Tibial nerve (tissue), 4 donors: ENCODE measurements at regions not wholly inside any gene's neighbourhood (a gene's known extent, or its start where the extent isn't known, plus 50 kb on each side); places are given as distances from the start of the nearest gene placed in this dataset.

Experiments
- DNase-seq, 2 donors: peaks; one replicate each; pipeline ENCODE4 v3.0.0-alpha.2; 2019; ENCODE audit warnings: low spot score in 2 of 2
- H3K27ac ChIP-seq, 4 donors: fragments of 200-600 bp; sonication (generic) in 3 of 4; one replicate each; pipeline ENCODE4 v1.5.1; 2017 to 2019; ENCODE audit warnings: mild to moderate bottlenecking in 1 of 4
- H3K27me3 ChIP-seq, 2 donors: fragments of 200-600 bp; sonication (generic) in 1 of 2; one replicate each; pipeline versions ENCODE4 v1.5.1 to v1.6.0; 2017 to 2019
- H3K36me3 ChIP-seq, 3 donors: fragments of 200-600 bp; sonication (generic); one replicate each; pipeline ENCODE4 v1.5.1; 2018 to 2019
- H3K4me1 ChIP-seq, 4 donors: fragments of 200-600 bp; sonication (generic) in 3 of 4; one replicate each; pipeline ENCODE4 v1.5.1; 2017 to 2019
- H3K4me3 ChIP-seq, 4 donors: fragments of 200-600 bp; sonication (generic) in 3 of 4; one replicate each; pipeline ENCODE4 v1.5.1; 2017 to 2019; ENCODE audit warnings: mild to moderate bottlenecking in 1 of 4, moderate library complexity in 1 of 4
- H3K9me3 ChIP-seq, 4 donors: fragments of 200-600 bp; sonication (generic) in 3 of 4; one replicate each; pipeline ENCODE4 v1.5.1; 2017 to 2019
- CTCF ChIP-seq, 5 experiments: fragments of 200-600 bp in 3 of 5; fragments of 450-650 bp in 2 of 5; sonication (generic) in 3 of 5; IDR thresholded peaks; one replicate each; pipeline ENCODE4 v1.5.1; 2016 to 2019; ENCODE audit warnings: antibody characterized with exemption in 5 of 5, mild to moderate bottlenecking in 3 of 5, moderate library complexity in 2 of 5
- EP300 ChIP-seq, 2 donors: sonication (generic); formaldehyde crosslinking; IDR thresholded peaks; one replicate each; pipeline ENCODE4 v1.6.1; 2017; ENCODE audit warnings: antibody characterized with exemption in 2 of 2, mild to moderate bottlenecking in 1 of 2
- POLR2A ChIP-seq, 2 donors: fragments of 450-650 bp; IDR thresholded peaks; one replicate each; pipeline ENCODE4 v1.6.1; 2017; ENCODE audit warnings: antibody characterized with exemption in 2 of 2, mild to moderate bottlenecking in 2 of 2, moderate library complexity in 2 of 2
- WGBS, 2 donors: methylation state at CpG; one replicate each; pipeline ENCODE4 v1.1.5; 2018; 5-methylcytosine and 5-hydroxymethylcytosine counted together

- TF ChIP-seq POLR2A (IDR thresholded peaks at IDR 0.05) (no peak), CTCF (IDR thresholded peaks at IDR 0.05) (no peak), EP300 (IDR thresholded peaks at IDR 0.05) (no peak)
- DNase-seq, result no peak
- WGBS, 2 donors, result 61 to 72% methylated on average over 1 of the region's 1 CpG
- H3K36me3 ChIP-seq, result no peaks in the 10 kb centered on the region
- no peak overlapping the region for H3K27ac ChIP-seq
- H3K4me1 ChIP-seq, result peaks cover 0 to 25% (median 8%) of the 10 kb centered on the region in 4 donors
- no peaks in the 10 kb centered on the region for H3K9me3 ChIP-seq
- H3K4me3 ChIP-seq, result no peak overlapping the region
- H3K27me3 ChIP-seq, result no peaks in the 10 kb centered on the region
These were observed 426.5 kb downstream of the NR2F1-AS1 start for GRCh38 chr5:93154535-93154934.

GRCh38 chr5:93153461-93153860, 427.6 kb downstream of the NR2F1-AS1 start:
- WGBS, 2 donors, result 41 to 54% methylated on average over 3 of the region's 3 CpGs

GRCh38 chr5:93151896-93152295, 429.1 kb downstream of the NR2F1-AS1 start:
- Histone ChIP-seq H3K4me3 (peak overlapping the region in 3 of 4 donors; percentile 0 to 30 (median 1)), H3K9me3 (no peaks in the 10 kb centered on the region), H3K4me1 (peaks cover 0 to 25% (median 8%) of the 10 kb centered on the region in 4 donors), H3K27ac (peak overlapping the region in 3 of 4 donors; percentile 5 to 61 (median 26)), H3K27me3 (no peaks in the 10 kb centered on the region), H3K36me3 (no peaks in the 10 kb centered on the region)
- DNase-seq, result no peak
- 41 to 56% methylated on average over 5 of the region's 5 CpGs for WGBS, 2 donors
- TF ChIP-seq CTCF (IDR thresholded peaks at IDR 0.05) (no peak), POLR2A (IDR thresholded peaks at IDR 0.05) (no peak), EP300 (IDR thresholded peaks at IDR 0.05) (no peak)

More at GRCh38 chr5:93153461-93153860, 427.6 kb downstream of the NR2F1-AS1 start:
- Histone ChIP-seq H3K4me1 (peaks cover 0 to 25% (median 8%) of the 10 kb centered on the region in 4 donors), H3K27ac (peak overlapping the region in 1 of 4 donors; percentile 33), H3K9me3 (no peaks in the 10 kb centered on the region), H3K36me3 (no peaks in the 10 kb centered on the region), H3K27me3 (no peaks in the 10 kb centered on the region), H3K4me3 (no peak overlapping the region)
- TF ChIP-seq POLR2A (IDR thresholded peaks at IDR 0.05) (no peak), CTCF (IDR thresholded peaks at IDR 0.05) (no peak), EP300 (IDR thresholded peaks at IDR 0.05) (no peak)
- no peak for DNase-seq

- no peaks in the 10 kb centered on the region for H3K9me3 ChIP-seq
- TF ChIP-seq EP300 (IDR thresholded peaks at IDR 0.05), result no peak
- no peak for TF ChIP-seq CTCF (IDR thresholded peaks at IDR 0.05)
- TF ChIP-seq POLR2A (IDR thresholded peaks at IDR 0.05), result no peak
- peak overlapping the region in 2 of 4 donors; percentile 26 to 61 for H3K27ac ChIP-seq
- H3K4me1 ChIP-seq, result peaks cover 0 to 25% (median 8%) of the 10 kb centered on the region in 4 donors
- H3K27me3 ChIP-seq, result no peaks in the 10 kb centered on the region
- H3K36me3 ChIP-seq, result no peaks in the 10 kb centered on the region
- no peak for DNase-seq
- no peak overlapping the region for H3K4me3 ChIP-seq
These were observed 429.9 kb downstream of the NR2F1-AS1 start for GRCh38 chr5:93151121-93151520.

- Histone ChIP-seq H3K4me3 (no peak overlapping the region), H3K27me3 (no peaks in the 10 kb centered on the region), H3K9me3 (no peaks in the 10 kb centered on the region), H3K27ac (peak overlapping the region in 2 of 4 donors; percentile 26 to 61), H3K36me3 (no peaks in the 10 kb centered on the region), H3K4me1 (peaks cover 0 to 25% (median 8%) of the 10 kb centered on the region in 4 donors)
- DNase-seq, result no peak
- 95 to 100% methylated on average over 3 of the region's 3 CpGs for whole genome bisulfite sequencing, 2 donors
- TF ChIP-seq EP300 (IDR thresholded peaks at IDR 0.05) (no peak), CTCF (IDR thresholded peaks at IDR 0.05) (no peak), POLR2A (IDR thresholded peaks at IDR 0.05) (no peak)
These were observed 430.6 kb downstream of the NR2F1-AS1 start for GRCh38 chr5:93150311-93151012.
